Lung (tissue), 11 donors: ENCODE measurements at regions not wholly inside any gene's neighbourhood (a gene's known extent, or its start where the extent isn't known, plus 50 kb on each side); places are given as distances from the start of the nearest gene placed in this dataset.

Experiments
- ATAC-seq: fragments of 200-7000 bp; cut with Tn5 transposase; one replicate; pipeline ENCODE4 v1.9.1; 2020; ENCODE audit warnings: moderate number of reproducible peaks; ENCODE audit not compliant: insufficient read depth, low FRiP score
- DNase-seq, 3 donors: peaks; one replicate each; pipeline ENCODE4 v3.0.0-alpha.2; 2013 to 2017
- H3K27ac ChIP-seq, 2 donors: one replicate each; pipeline ENCODE4 v1.5.1; 2013; ENCODE audit warnings: mild to moderate bottlenecking in 2 of 2, moderate library complexity in 2 of 2, control low read depth in 1 of 2, inconsistent platforms in 1 of 2, low read depth in 1 of 2, low read length in 1 of 2
- H3K27me3 ChIP-seq, 3 donors: one replicate each; pipeline ENCODE4 v1.5.1; 2013; ENCODE audit warnings: low read length in 2 of 3; ENCODE audit not compliant: control insufficient read depth in 3 of 3, insufficient read depth in 3 of 3
- H3K36me3 ChIP-seq, 4 donors: one replicate each; pipeline ENCODE4 v1.5.1; 2013; ENCODE audit warnings: low read length in 4 of 4, mild to moderate bottlenecking in 1 of 4, moderate library complexity in 1 of 4; ENCODE audit not compliant: control insufficient read depth in 4 of 4, insufficient read depth in 4 of 4
- H3K4me1 ChIP-seq, 5 donors: one replicate each; pipeline ENCODE4 v1.5.1; 2013; ENCODE audit warnings: low read length in 5 of 5, mild to moderate bottlenecking in 2 of 5, moderate library complexity in 1 of 5; ENCODE audit not compliant: control insufficient read depth in 5 of 5, insufficient read depth in 5 of 5
- H3K4me3 ChIP-seq: one replicate; pipeline ENCODE4 v1.5.1; 2013; ENCODE audit warnings: mild to moderate bottlenecking, control low read depth, moderate library complexity
- H3K9ac ChIP-seq, 2 donors: one replicate each; pipeline ENCODE4 v1.5.1; 2013; ENCODE audit warnings: low read length in 2 of 2, control low read depth in 1 of 2; ENCODE audit not compliant: insufficient read depth in 1 of 2
- H3K9me3 ChIP-seq, 4 donors: one replicate each; pipeline ENCODE4 v1.5.1; 2013; ENCODE audit warnings: low read length in 3 of 4, mild to moderate bottlenecking in 1 of 4, moderate library complexity in 1 of 4; ENCODE audit not compliant: control insufficient read depth in 4 of 4, insufficient read depth in 3 of 4
- WGBS, 2 donors: extraction: QIAGEN DNeasy Blood & Tissue Kit; methylation state at CpG; one replicate each; pipeline ENCODE4 v1.1.7; 2013; 5-methylcytosine and 5-hydroxymethylcytosine counted together
- TF ChIP-seq, protein P1 (sequence below): IDR thresholded peaks from 2 replicates; pipeline ENCODE4 v1.5.1; 2012; ENCODE audit warnings: mild to moderate bottlenecking; ENCODE audit errors: control extremely low read depth, extremely low read depth
- donor health status: control.
- donor health status: control.
- donor health status: Bipolar disorder and iron deficiency.
- donor health status: healthy.
- donor health status: DM: yes; HTN: yes; CAD: no.

- 76 to 82% methylated on average over 5 of the region's 5 CpGs for WGBS, 2 donors
- no peaks in the 10 kb centered on the region for H3K27me3 ChIP-seq
- ATAC-seq (no peak), DNase-seq (no peak)
- H3K27ac ChIP-seq = no peak overlapping the region
- no peaks in the 10 kb centered on the region for H3K4me1 ChIP-seq
- no peak overlapping the region for H3K9ac ChIP-seq
- H3K36me3 ChIP-seq = no peaks in the 10 kb centered on the region
- TF ChIP-seq, protein P1, sequence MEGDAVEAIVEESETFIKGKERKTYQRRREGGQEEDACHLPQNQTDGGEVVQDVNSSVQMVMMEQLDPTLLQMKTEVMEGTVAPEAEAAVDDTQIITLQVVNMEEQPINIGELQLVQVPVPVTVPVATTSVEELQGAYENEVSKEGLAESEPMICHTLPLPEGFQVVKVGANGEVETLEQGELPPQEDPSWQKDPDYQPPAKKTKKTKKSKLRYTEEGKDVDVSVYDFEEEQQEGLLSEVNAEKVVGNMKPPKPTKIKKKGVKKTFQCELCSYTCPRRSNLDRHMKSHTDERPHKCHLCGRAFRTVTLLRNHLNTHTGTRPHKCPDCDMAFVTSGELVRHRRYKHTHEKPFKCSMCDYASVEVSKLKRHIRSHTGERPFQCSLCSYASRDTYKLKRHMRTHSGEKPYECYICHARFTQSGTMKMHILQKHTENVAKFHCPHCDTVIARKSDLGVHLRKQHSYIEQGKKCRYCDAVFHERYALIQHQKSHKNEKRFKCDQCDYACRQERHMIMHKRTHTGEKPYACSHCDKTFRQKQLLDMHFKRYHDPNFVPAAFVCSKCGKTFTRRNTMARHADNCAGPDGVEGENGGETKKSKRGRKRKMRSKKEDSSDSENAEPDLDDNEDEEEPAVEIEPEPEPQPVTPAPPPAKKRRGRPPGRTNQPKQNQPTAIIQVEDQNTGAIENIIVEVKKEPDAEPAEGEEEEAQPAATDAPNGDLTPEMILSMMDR = no peak
- H3K4me3 ChIP-seq = no peak overlapping the region
- no peaks in the 10 kb centered on the region for H3K9me3 ChIP-seq
These were observed 106.1 kb upstream of the AKIRIN2 start for GRCh38 chr6:87808005-87808757.

DNA sequence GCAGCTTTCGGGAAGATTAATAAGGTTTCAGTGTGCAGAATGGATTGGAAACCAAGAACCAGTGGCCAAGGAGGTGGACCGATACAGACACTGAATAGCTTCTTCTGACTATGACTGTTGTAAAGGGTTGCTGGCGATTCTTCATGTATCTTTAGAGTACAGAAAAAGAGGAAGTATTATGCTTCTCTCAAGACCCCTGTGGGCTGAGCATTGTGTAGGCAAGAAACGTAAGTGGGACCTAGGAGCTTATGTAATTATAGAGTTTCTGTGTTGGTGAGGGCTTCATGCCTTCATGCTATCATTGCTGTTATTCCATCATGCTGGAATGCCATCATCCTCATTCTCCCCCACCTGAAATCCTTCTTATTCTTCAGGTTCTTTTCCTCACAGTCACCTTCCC is 105.4 kb upstream of the AKIRIN2 start:
- Histone ChIP-seq H3K9me3 (no peaks in the 10 kb centered on the region), H3K36me3 (no peaks in the 10 kb centered on the region), H3K4me1 (no peaks in the 10 kb centered on the region), H3K27me3 (no peaks in the 10 kb centered on the region), H3K4me3 (no peak overlapping the region), H3K27ac (no peak overlapping the region), H3K9ac (no peak overlapping the region)
- no peak for ATAC-seq
- TF ChIP-seq, protein P1 = no peak
- 65 to 83% methylated on average over 4 of the region's 4 CpGs for WGBS, 2 donors
- no peak for DNase-seq

- Histone ChIP-seq H3K9ac (no peak overlapping the region), H3K9me3 (no peaks in the 10 kb centered on the region), H3K4me3 (no peak overlapping the region), H3K27me3 (no peaks in the 10 kb centered on the region), H3K4me1 (no peaks in the 10 kb centered on the region), H3K27ac (no peak overlapping the region), H3K36me3 (no peaks in the 10 kb centered on the region)
- TF ChIP-seq, protein P1 = no peak
- ATAC-seq (no peak), DNase-seq (no peak)
- 49 to 80% methylated on average over 4 of the region's 4 CpGs for WGBS, 2 donors
These were observed 104.6 kb upstream of the AKIRIN2 start for GRCh38 chr6:87806635-87807034.

DNA sequence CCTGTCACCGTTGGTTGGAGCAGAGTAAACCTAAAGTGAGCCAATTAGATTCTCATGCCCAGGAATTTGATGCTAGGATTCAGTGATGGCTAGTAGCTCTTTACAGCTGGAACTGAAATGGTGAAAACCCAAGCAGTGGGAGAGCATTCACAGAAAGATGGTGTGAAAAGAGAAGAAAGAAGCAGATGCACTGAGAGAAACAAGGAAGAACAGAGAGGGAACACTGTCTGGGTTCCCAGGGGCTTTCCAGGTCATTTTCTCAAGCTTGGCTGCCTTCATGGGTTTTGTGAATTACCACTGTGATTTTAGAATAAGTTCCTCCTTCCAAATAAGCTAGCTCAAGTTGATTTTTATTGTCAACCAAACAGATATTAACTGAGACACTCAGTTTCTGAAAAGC is 104.1 kb upstream of the AKIRIN2 start:
- DNase-seq (no peak), ATAC-seq (no peak)
- Histone ChIP-seq H3K9ac (no peak overlapping the region), H3K27ac (no peak overlapping the region), H3K27me3 (no peaks in the 10 kb centered on the region), H3K4me3 (no peak overlapping the region), H3K36me3 (no peaks in the 10 kb centered on the region), H3K9me3 (no peaks in the 10 kb centered on the region), H3K4me1 (no peaks in the 10 kb centered on the region)
- TF ChIP-seq, protein P1 = no peak
- 85 to 88% methylated on average over 1 of the region's 1 CpG for WGBS, 2 donors
